Mucosa of rectum (tissue), 2 donors: ENCODE measurements at regions not wholly inside any gene's neighbourhood (a gene's known extent, or its start where the extent isn't known, plus 50 kb on each side); places are given as distances from the start of the nearest gene placed in this dataset.

Source experiments
- H3K27ac ChIP-seq, 2 donors: one replicate each; pipeline ENCODE4 v1.7.0; 2013; ENCODE audit warnings: inconsistent platforms in 2 of 2, low read depth in 2 of 2, low read length in 2 of 2
- H3K27me3 ChIP-seq, 2 donors: one replicate each; pipeline ENCODE4 v1.7.0; 2013; ENCODE audit warnings: low read length in 2 of 2; ENCODE audit not compliant: control insufficient read depth in 2 of 2, insufficient read depth in 2 of 2
- H3K36me3 ChIP-seq, 2 donors: one replicate each; pipeline ENCODE4 v1.7.0; 2013; ENCODE audit warnings: low read length in 2 of 2; ENCODE audit not compliant: control insufficient read depth in 2 of 2, insufficient read depth in 2 of 2
- H3K4me1 ChIP-seq, 2 donors: one replicate each; pipeline ENCODE4 v1.7.0; 2013; ENCODE audit warnings: low read length in 2 of 2, mild to moderate bottlenecking in 1 of 2; ENCODE audit not compliant: control insufficient read depth in 2 of 2, insufficient read depth in 2 of 2
- H3K4me3 ChIP-seq, 2 donors: one replicate each; pipeline ENCODE4 v1.7.0; 2013; ENCODE audit warnings: low read length in 2 of 2
- H3K9ac ChIP-seq, 2 donors: one replicate each; pipeline ENCODE4 v1.7.0; 2013; ENCODE audit warnings: low read length in 2 of 2, low read depth in 1 of 2, mild to moderate bottlenecking in 1 of 2
- H3K9me3 ChIP-seq, 2 donors: one replicate each; pipeline ENCODE4 v1.7.0; 2013; ENCODE audit warnings: low read length in 2 of 2; ENCODE audit not compliant: control insufficient read depth in 2 of 2
- donor health status: healthy.
- donor health status: Normal muscosa, but diverticular disease.

GRCh38 chr9:31604531-31604930 is 779.9 kb upstream of the ACO1 start:
- Histone ChIP-seq H3K36me3 (no peaks in the 10 kb centered on the region), H3K4me3 (no peak overlapping the region), H3K9ac (no peak overlapping the region), H3K27me3 (no peaks in the 10 kb centered on the region), H3K4me1 (no peaks in the 10 kb centered on the region), H3K27ac (no peak overlapping the region), H3K9me3 (no peaks in the 10 kb centered on the region)

GRCh38 chr9:31605164-31605563 is 779.3 kb upstream of the ACO1 start:
- Histone ChIP-seq H3K27me3 (no peaks in the 10 kb centered on the region), H3K9me3 (no peaks in the 10 kb centered on the region), H3K9ac (no peak overlapping the region), H3K4me3 (no peak overlapping the region), H3K4me1 (no peaks in the 10 kb centered on the region), H3K36me3 (no peaks in the 10 kb centered on the region), H3K27ac (no peak overlapping the region)

GRCh38 chr9:31606678-31607077 is 777.8 kb upstream of the ACO1 start:
- Histone ChIP-seq H3K27me3 (no peaks in the 10 kb centered on the region), H3K4me3 (no peak overlapping the region), H3K36me3 (no peaks in the 10 kb centered on the region), H3K9me3 (no peaks in the 10 kb centered on the region), H3K9ac (no peak overlapping the region), H3K4me1 (no peaks in the 10 kb centered on the region), H3K27ac (no peak overlapping the region)

- Histone ChIP-seq H3K9me3 (no peaks in the 10 kb centered on the region), H3K9ac (no peak overlapping the region), H3K27me3 (no peaks in the 10 kb centered on the region), H3K4me1 (no peaks in the 10 kb centered on the region), H3K36me3 (no peaks in the 10 kb centered on the region), H3K27ac (no peak overlapping the region), H3K4me3 (no peak overlapping the region)
Measured at GRCh38 chr9:31608416-31608815, 776.0 kb upstream of the ACO1 start.

GRCh38 chr9:31608881-31609280 is 775.6 kb upstream of the ACO1 start:
- H3K4me1 ChIP-seq, result no peaks in the 10 kb centered on the region

GRCh38 chr9:31612336-31613030 is 772.0 kb upstream of the ACO1 start:
- H3K27me3 ChIP-seq, result no peaks in the 10 kb centered on the region
- H3K4me3 ChIP-seq, result no peak overlapping the region
- H3K9me3 ChIP-seq, result no peaks in the 10 kb centered on the region
- no peak overlapping the region for H3K9ac ChIP-seq
- no peaks in the 10 kb centered on the region for H3K4me1 ChIP-seq
- H3K27ac ChIP-seq, result no peak overlapping the region
- no peaks in the 10 kb centered on the region for H3K36me3 ChIP-seq

More at GRCh38 chr9:31608881-31609280, 775.6 kb upstream of the ACO1 start:
- H3K27me3 ChIP-seq, result no peaks in the 10 kb centered on the region
- H3K36me3 ChIP-seq, result no peaks in the 10 kb centered on the region
- H3K27ac ChIP-seq, result no peak overlapping the region
- no peak overlapping the region for H3K4me3 ChIP-seq
- no peak overlapping the region for H3K9ac ChIP-seq
- no peaks in the 10 kb centered on the region for H3K9me3 ChIP-seq

GRCh38 chr9:31615966-31616365 is 768.5 kb upstream of the ACO1 start:
- H3K9ac ChIP-seq, result no peak overlapping the region
- H3K27me3 ChIP-seq, result no peaks in the 10 kb centered on the region
- no peaks in the 10 kb centered on the region for H3K36me3 ChIP-seq
- no peak overlapping the region for H3K27ac ChIP-seq
- H3K9me3 ChIP-seq, result no peaks in the 10 kb centered on the region
- H3K4me3 ChIP-seq, result no peak overlapping the region
- H3K4me1 ChIP-seq, result no peaks in the 10 kb centered on the region

- Histone ChIP-seq H3K4me1 (no peaks in the 10 kb centered on the region), H3K36me3 (no peaks in the 10 kb centered on the region), H3K9me3 (no peaks in the 10 kb centered on the region), H3K27me3 (no peaks in the 10 kb centered on the region), H3K27ac (no peak overlapping the region), H3K9ac (no peak overlapping the region), H3K4me3 (no peak overlapping the region)
Measured at GRCh38 chr9:31623511-31623910, 760.9 kb upstream of the ACO1 start.

GRCh38 chr9:31629292-31629691 is 755.2 kb upstream of the ACO1 start:
- H3K36me3 ChIP-seq, result no peaks in the 10 kb centered on the region

GRCh38 chr9:31637265-31637664 is 747.2 kb upstream of the ACO1 start:
- no peaks in the 10 kb centered on the region for H3K9me3 ChIP-seq
- no peaks in the 10 kb centered on the region for H3K4me1 ChIP-seq
- H3K4me3 ChIP-seq, result no peak overlapping the region

More at GRCh38 chr9:31629292-31629691, 755.2 kb upstream of the ACO1 start:
- Histone ChIP-seq H3K4me1 (no peaks in the 10 kb centered on the region), H3K4me3 (no peak overlapping the region), H3K9ac (no peak overlapping the region), H3K27me3 (no peaks in the 10 kb centered on the region), H3K9me3 (no peaks in the 10 kb centered on the region), H3K27ac (no peak overlapping the region)

More at GRCh38 chr9:31637265-31637664, 747.2 kb upstream of the ACO1 start:
- Histone ChIP-seq H3K36me3 (no peaks in the 10 kb centered on the region), H3K9ac (no peak overlapping the region), H3K27me3 (no peaks in the 10 kb centered on the region), H3K27ac (no peak overlapping the region)
